Pancreas (tissue), 10 donors: ENCODE measurements at regions not wholly inside any gene's neighbourhood (a gene's known extent, or its start where the extent isn't known, plus 50 kb on each side); places are given as distances from the start of the nearest gene placed in this dataset.

Experiments used
- ATAC-seq, 4 donors: fragments of 200-7000 bp; cut with Tn5 transposase; one replicate each; pipeline versions ENCODE4 v1.8.0 to v1.9.1; 2020; ENCODE audit warnings: mild to moderate bottlenecking in 4 of 4, moderate library complexity in 4 of 4
- DNase-seq, 6 donors: peaks; one replicate each; pipeline ENCODE4 v3.0.0-alpha.2; 2020
- FAIRE-seq: peaks from 2 replicates; lab custom pipeline; 2012; peaks lifted over from hg19 to GRCh38; lab: Jason Lieb, UNC
- H3K27ac ChIP-seq, 4 donors: fragments of 200-600 bp; sonication (generic); 1 replicate in 3 of 4; 2 replicates in 1 of 4; pipeline versions ENCODE4 v1.5.0 to v1.8.0; 2020
- H3K27me3 ChIP-seq, 4 donors: fragments of 200-600 bp; one replicate each; pipeline ENCODE4 v1.8.0; 2021
- H3K36me3 ChIP-seq, 3 donors: fragments of 200-600 bp; sonication (generic) in 1 of 3; one replicate each; pipeline versions ENCODE4 v1.5.0 to v1.8.0; 2020 to 2021
- H3K4me1 ChIP-seq, 3 donors: fragments of 200-600 bp; one replicate each; pipeline ENCODE4 v1.8.0; 2021
- H3K4me3 ChIP-seq, 4 donors: fragments of 200-600 bp; sonication (generic) in 2 of 4; one replicate each; pipeline versions ENCODE4 v1.5.0 to v1.8.0; 2020 to 2021
- H3K9me3 ChIP-seq, 4 donors: fragments of 200-600 bp; one replicate each; pipeline ENCODE4 v1.8.0; 2021
- CTCF ChIP-seq, 4 donors: fragments of 200-600 bp; sonication (generic) in 3 of 4; IDR thresholded peaks; one replicate each; pipeline versions ENCODE4 v1.5.0 to v1.8.0; 2021; ENCODE audit warnings: antibody characterized with exemption in 4 of 4
- WGBS, 2 donors: extraction: QIAGEN DNeasy Blood & Tissue Kit; methylation state at CpG; one replicate each; pipeline ENCODE4 v1.1.7; 2013; 5-methylcytosine and 5-hydroxymethylcytosine counted together
- intact Hi-C, 3 donors: fragments of 100-400 bp; cut with DNase I; formaldehyde crosslinking; loops; one replicate each; pipeline versions ENCODE4 v1.11.1 to v1.14.2; 2022
- donor health status: healthy with polysubstance abuse.
- donor health status: DM: no; HTN: no; CAD: no; lungs with moderate emphysema.
- donor health status: DM: no; HTN: no; CAD: no.
- donor health status: control.
- donor health status: control.
- donor health status: Bipolar disorder and iron deficiency.
- donor health status: DM: yes; HTN: yes; CAD: no.
- donor health status: DM: no; HTN: no; CAD: no.
- donor health status: DM: no; HTN: no; CAD: no.
- donor health status: DM: yes; HTN: yes; CAD: no.

GRCh38 chr4:95985051-95985450 is 145.2 kb downstream of the PDHA2 start:
- no peaks in the 10 kb centered on the region for H3K9me3 ChIP-seq
- H3K4me1 ChIP-seq = no peaks in the 10 kb centered on the region
- no peak overlapping the region for H3K27ac ChIP-seq
- FAIRE-seq = no peak
- intact Hi-C loops = no loop called here
- H3K27me3 ChIP-seq = no peaks in the 10 kb centered on the region
- WGBS, 2 donors = 33 to 46% methylated on average over 4 of the region's 4 CpGs
- no peaks in the 10 kb centered on the region for H3K36me3 ChIP-seq
- no peak for DNase-seq
- peak in 2 of 4 donors; percentile 41 to 67 for ATAC-seq
- no peak for TF ChIP-seq CTCF (IDR thresholded peaks at IDR 0.05)
- H3K4me3 ChIP-seq = no peak overlapping the region

- no peak for DNase-seq
- Histone ChIP-seq H3K4me3 (no peak overlapping the region), H3K36me3 (no peaks in the 10 kb centered on the region), H3K4me1 (no peaks in the 10 kb centered on the region), H3K27ac (no peak overlapping the region), H3K27me3 (no peaks in the 10 kb centered on the region), H3K9me3 (no peaks in the 10 kb centered on the region)
- intact Hi-C loops = no loop called here
- no peak for FAIRE-seq
- ATAC-seq = no peak
- WGBS, 2 donors = 90 to 94% methylated on average over 4 of the region's 4 CpGs
- TF ChIP-seq CTCF (IDR thresholded peaks at IDR 0.05) = no peak
These were observed 146.1 kb downstream of the PDHA2 start for GRCh38 chr4:95985791-95986550.

- Histone ChIP-seq H3K4me1 (no peaks in the 10 kb centered on the region), H3K4me3 (no peak overlapping the region), H3K27me3 (no peaks in the 10 kb centered on the region), H3K27ac (no peak overlapping the region), H3K36me3 (no peaks in the 10 kb centered on the region), H3K9me3 (no peaks in the 10 kb centered on the region)
- no peak for ATAC-seq
- TF ChIP-seq CTCF (IDR thresholded peaks at IDR 0.05) = no peak
- no peak for DNase-seq
- intact Hi-C loops = no loop called here
- FAIRE-seq = no peak
These were observed 148.0 kb downstream of the PDHA2 start for GRCh38 chr4:95987851-95988250.

GRCh38 chr4:95998311-95998710 is 158.4 kb downstream of the PDHA2 start:
- no peak for TF ChIP-seq CTCF (IDR thresholded peaks at IDR 0.05)
- 92% methylated on average over 2 of the region's 2 CpGs for WGBS, 2 donors
- H3K9me3 ChIP-seq = no peaks in the 10 kb centered on the region
- no peak for ATAC-seq
- H3K27me3 ChIP-seq = no peaks in the 10 kb centered on the region
- intact Hi-C loops = no loop called here
- H3K36me3 ChIP-seq = no peaks in the 10 kb centered on the region
- no peaks in the 10 kb centered on the region for H3K4me1 ChIP-seq
- H3K4me3 ChIP-seq = no peak overlapping the region
- DNase-seq = no peak
- no peak for FAIRE-seq
- no peak overlapping the region for H3K27ac ChIP-seq

GRCh38 chr4:96003951-96004740 is 164.3 kb downstream of the PDHA2 start:
- Histone ChIP-seq H3K4me3 (no peak overlapping the region), H3K36me3 (no peaks in the 10 kb centered on the region), H3K27ac (no peak overlapping the region), H3K27me3 (no peaks in the 10 kb centered on the region), H3K9me3 (no peaks in the 10 kb centered on the region), H3K4me1 (no peaks in the 10 kb centered on the region)
- no peak for DNase-seq
- intact Hi-C loops = no loop called here
- ATAC-seq = no peak
- WGBS, 2 donors = 61 to 64% methylated on average over 8 of the region's 8 CpGs
- no peak for FAIRE-seq
- no peak for TF ChIP-seq CTCF (IDR thresholded peaks at IDR 0.05)
